H1 (cell line): ENCODE measurements at regions not wholly inside any gene's neighbourhood (a gene's known extent, or its start where the extent isn't known, plus 50 kb on each side); places are given as distances from the start of the nearest gene placed in this dataset.

Source experiments
- CTCF ChIA-PET: fragments of 300-600 bp; sonication (Branson Sonifier 250); formaldehyde crosslinking; loops from one replicate; lab custom pipeline; 2021; ENCODE audit not compliant: partially characterized antibody; lab: Charles Lee
- POLR2A ChIA-PET: fragments of 300-600 bp; sonication (Branson Sonifier 250); formaldehyde crosslinking; loops from one replicate; lab custom pipeline; 2021; ENCODE audit warnings: inconsistent platforms; ENCODE audit not compliant: partially characterized antibody; lab: Charles Lee
- DNase-seq, 2 experiments: peaks; one replicate each; pipeline versions ENCODE4 v3.0.0 to v3.0.0-alpha.2; 2010 to 2022; ENCODE audit warnings: low spot score in 2 of 2, low read depth in 1 of 2, mixed read lengths in 1 of 2
- FAIRE-seq: peaks from 2 replicates; lab custom pipeline; 2011; peaks lifted over from hg19 to GRCh38; lab: Jason Lieb, UNC
- H2AFZ ChIP-seq: 2 replicates; pipeline ENCODE4 v1.8.1; 2012; ENCODE audit warnings: low read length, inconsistent platforms
- H2AK5ac ChIP-seq: 2 replicates; pipeline ENCODE4 v1.6.1; 2013; ENCODE audit warnings: low read depth, low read length
- H2BK120ac ChIP-seq: replicated peaks from 2 replicates; pipeline ENCODE3; 2013; ENCODE audit warnings: low read depth, low read length, inconsistent platforms
- H2BK12ac ChIP-seq: 2 replicates; pipeline ENCODE4 v1.6.1; 2013; ENCODE audit warnings: low read depth, low read length
- H2BK15ac ChIP-seq: 2 replicates; pipeline ENCODE4 v1.6.1; 2013; ENCODE audit warnings: low read length
- H2BK20ac ChIP-seq: 2 replicates; pipeline ENCODE4 v1.6.1; 2013; ENCODE audit warnings: low read length
- H2BK5ac ChIP-seq: 2 replicates; pipeline ENCODE4 v1.6.1; 2013; ENCODE audit warnings: low read depth, low read length
- H3K14ac ChIP-seq: 2 replicates; pipeline ENCODE4 v1.6.1; 2013; ENCODE audit warnings: inconsistent platforms; ENCODE audit not compliant: insufficient read length
- H3K18ac ChIP-seq: 2 replicates; pipeline ENCODE4 v1.6.1; 2013; ENCODE audit warnings: low read length; ENCODE audit errors: extremely low read depth
- H3K23ac ChIP-seq: 2 replicates; pipeline ENCODE4 v1.6.1; 2013; ENCODE audit warnings: inconsistent platforms; ENCODE audit not compliant: insufficient read length
- H3K23me2 ChIP-seq: 2 replicates; pipeline ENCODE4 v1.6.1; 2013; ENCODE audit warnings: low read depth, low read length
- H3K27ac ChIP-seq: 2 replicates; pipeline ENCODE4 v1.6.1; 2011; ENCODE audit warnings: low read depth, low read length, inconsistent platforms
- H3K27me3 ChIP-seq, 4 experiments: replicated peaks in 1 of 4; 1 replicate in 1 of 4; 2 replicates in 3 of 4; pipeline versions ENCODE4 v1.6.1 to v1.8.1; 2011 to 2013; ENCODE audit warnings: low read length in 3 of 4, mild to moderate bottlenecking in 3 of 4, inconsistent platforms in 2 of 4, mixed read lengths in 2 of 4, moderate library complexity in 1 of 4; ENCODE audit not compliant: control insufficient read depth in 3 of 4, insufficient read depth in 3 of 4; ENCODE audit errors: extremely low read depth in 1 of 4
- H3K36me3 ChIP-seq, 4 experiments: 2 replicates each; pipeline versions ENCODE4 v1.6.1 to v1.8.1; 2011 to 2013; ENCODE audit warnings: mild to moderate bottlenecking in 4 of 4, low read length in 3 of 4, moderate library complexity in 2 of 4, control low read depth in 1 of 4, inconsistent platforms in 1 of 4; ENCODE audit not compliant: insufficient read depth in 4 of 4, control insufficient read depth in 2 of 4
- H3K4ac ChIP-seq: replicated peaks from 2 replicates; pipeline ENCODE3; 2013; ENCODE audit warnings: low read length, low read depth, mixed read lengths, inconsistent platforms; ENCODE audit not compliant: insufficient read length
- H3K4me1 ChIP-seq, 4 experiments: replicated peaks in 1 of 4; 1 replicate in 1 of 4; 2 replicates in 3 of 4; pipeline versions ENCODE4 v1.6.1 to v1.8.1; 2011 to 2013; ENCODE audit warnings: low read length in 3 of 4, inconsistent platforms in 2 of 4, mixed read lengths in 1 of 4; ENCODE audit not compliant: insufficient read depth in 4 of 4, control insufficient read depth in 3 of 4
- H3K4me2 ChIP-seq, 2 experiments: 2 replicates each; pipeline versions ENCODE4 v1.6.1 to v1.8.1; 2011 to 2013; ENCODE audit warnings: low read depth in 2 of 2, low read length in 2 of 2, control low read depth in 1 of 2, inconsistent platforms in 1 of 2, mild to moderate bottlenecking in 1 of 2; ENCODE audit not compliant: insufficient read depth in 1 of 2
- H3K4me3 ChIP-seq, 4 experiments: fragments of 200-600, 300-600 bp in 1 of 4; sonication (generic), shearing (Covaris generic), sonication (Bioruptor Twin) in 1 of 4; 2 replicates each; pipeline versions ENCODE4 v1.5.1 to v1.8.1; 2011 to 2016; ENCODE audit warnings: low read length in 4 of 4, low read depth in 3 of 4, control low read depth in 2 of 4, inconsistent platforms in 2 of 4, mild to moderate bottlenecking in 2 of 4, mixed read lengths in 1 of 4, moderate library complexity in 1 of 4; ENCODE audit not compliant: insufficient read depth in 2 of 4; ENCODE audit errors: extremely low read depth in 1 of 4
- H3K56ac ChIP-seq: replicated peaks from 2 replicates; pipeline ENCODE3; 2013; ENCODE audit warnings: low read depth, mild to moderate bottlenecking, mixed read lengths, low read length, inconsistent platforms; ENCODE audit not compliant: insufficient read length
- H3K79me1 ChIP-seq: 2 replicates; pipeline ENCODE4 v1.6.1; 2013; ENCODE audit warnings: low read depth, low read length, control low read depth
- H3K79me2 ChIP-seq, 2 experiments: 2 replicates each; pipeline versions ENCODE4 v1.6.1 to v1.8.1; 2012 to 2013; ENCODE audit warnings: low read length in 2 of 2, mild to moderate bottlenecking in 2 of 2, inconsistent platforms in 1 of 2; ENCODE audit not compliant: insufficient read depth in 2 of 2, control insufficient read depth in 1 of 2
- H3K9ac ChIP-seq, 4 experiments: replicated peaks in 1 of 4; 1 replicate in 1 of 4; 2 replicates in 3 of 4; pipeline versions ENCODE4 v1.6.1 to v1.8.1; 2011 to 2013; ENCODE audit warnings: low read depth in 3 of 4, low read length in 3 of 4, control low read depth in 2 of 4, mild to moderate bottlenecking in 2 of 4, moderate library complexity in 2 of 4, inconsistent platforms in 1 of 4; ENCODE audit errors: extremely low read depth in 1 of 4
- H3K9me3 ChIP-seq, 2 experiments: 2 replicates each; pipeline versions ENCODE4 v1.6.1 to v1.8.1; 2012 to 2013; ENCODE audit warnings: mild to moderate bottlenecking in 2 of 2, moderate library complexity in 2 of 2, control low read depth in 1 of 2, inconsistent platforms in 1 of 2, low read depth in 1 of 2, low read length in 1 of 2, mixed read lengths in 1 of 2; ENCODE audit not compliant: insufficient read depth in 2 of 2
- H4K20me1 ChIP-seq, 2 experiments: replicated peaks in 1 of 2; 2 replicates each; pipeline versions ENCODE3 to v1.8.1; 2011 to 2013; ENCODE audit warnings: inconsistent platforms in 2 of 2, low read length in 2 of 2, mild to moderate bottlenecking in 1 of 2; ENCODE audit not compliant: insufficient read depth in 2 of 2, control insufficient read depth in 1 of 2
- H4K5ac ChIP-seq: 2 replicates; pipeline ENCODE4 v1.6.1; 2013; ENCODE audit warnings: low read length, low read depth, mixed read lengths, inconsistent platforms; ENCODE audit not compliant: insufficient read length
- H4K8ac ChIP-seq: 2 replicates; pipeline ENCODE4 v1.8.0; 2013; ENCODE audit warnings: mild to moderate bottlenecking, moderate library complexity, low read length, inconsistent platforms; ENCODE audit not compliant: insufficient read depth; ENCODE audit errors: extremely low read depth
- H4K91ac ChIP-seq: replicated peaks from 2 replicates; pipeline ENCODE3; 2013; ENCODE audit warnings: low read length, mixed read lengths, inconsistent platforms; ENCODE audit not compliant: insufficient read length
- BACH1 ChIP-seq: IDR thresholded peaks from 2 replicates; pipeline ENCODE4 v1.6.1; 2012; ENCODE audit warnings: low read length, improper control_type of control experiment
- CBX5 ChIP-seq: fragments of 300-800, 300-1000 bp; sonication (generic); IDR thresholded peaks from 2 replicates; pipeline ENCODE4 v1.7.1; 2016; ENCODE audit warnings: antibody characterized with exemption, low read length, low read depth
- EGR1 ChIP-seq: IDR thresholded peaks from 2 replicates; pipeline ENCODE4 v1.6.1; 2011; ENCODE audit warnings: low read depth, low read length, borderline replicate concordance
- EP300 ChIP-seq, 2 experiments: IDR thresholded peaks; 1 replicate in 1 of 2; 2 replicates in 1 of 2; pipeline ENCODE4 v1.6.1; 2011 to 2012; ENCODE audit warnings: low read depth in 2 of 2, low read length in 2 of 2, mild to moderate bottlenecking in 2 of 2, borderline replicate concordance in 1 of 2, inconsistent platforms in 1 of 2, moderate library complexity in 1 of 2
- MAFK ChIP-seq: IDR thresholded peaks from 2 replicates; pipeline ENCODE4 v1.6.1; 2012; ENCODE audit warnings: low read depth, mild to moderate bottlenecking, improper control_type of control experiment, low read length
- MAX ChIP-seq: IDR thresholded peaks from 2 replicates; pipeline ENCODE4 v1.6.1; 2012; ENCODE audit warnings: inconsistent platforms
- POLR2AphosphoS5 ChIP-seq: IDR thresholded peaks from 2 replicates; pipeline ENCODE4 v1.6.1; 2011; ENCODE audit warnings: low read depth, low read length
- RAD21 ChIP-seq, 2 experiments: IDR thresholded peaks in 1 of 2; conservative IDR thresholded peaks in 1 of 2; 2 replicates each; pipeline ENCODE4 v1.6.1; 2011; ENCODE audit warnings: low read depth in 2 of 2, low read length in 2 of 2, improper control_type of control experiment in 1 of 2, inconsistent platforms in 1 of 2, mild to moderate bottlenecking in 1 of 2, moderate library complexity in 1 of 2
- RBBP5 ChIP-seq: IDR thresholded peaks from 2 replicates; pipeline ENCODE4 v1.7.1; 2012; ENCODE audit warnings: low read depth, mild to moderate bottlenecking, inconsistent platforms, low read length, moderate library complexity, borderline replicate concordance
- WGBS, 2 experiments: shearing (Covaris generic) in 1 of 2; methylation state at CpG; one replicate each; pipeline versions ENCODE4 v1.1.6 to v1.1.7; 2013 to 2015; ENCODE audit warnings: low lambda C conversion rate in 2 of 2, mixed read lengths in 2 of 2, inconsistent platforms in 1 of 2, low coverage in 1 of 2, missing lambda C conversion rate in 1 of 2; ENCODE audit not compliant: insufficient replicate concordance in 2 of 2, insufficient coverage in 1 of 2, insufficient read length in 1 of 2; ENCODE audit errors: extremely low coverage in 1 of 2, missing lambda C conversion rate in 1 of 2; 5-methylcytosine and 5-hydroxymethylcytosine counted together
- TF ChIP-seq, protein P1 (sequence below), 3 experiments: IDR thresholded peaks; 1 replicate in 2 of 3; 2 replicates in 1 of 3; pipeline versions ENCODE4 v1.5.1 to v1.6.1; 2011; ENCODE audit warnings: low read length in 3 of 3, mild to moderate bottlenecking in 3 of 3, inconsistent platforms in 2 of 3, low read depth in 1 of 3, moderate library complexity in 1 of 3; ENCODE audit not compliant: insufficient read depth in 1 of 3; ENCODE audit errors: control extremely low read depth in 1 of 3

DNA sequence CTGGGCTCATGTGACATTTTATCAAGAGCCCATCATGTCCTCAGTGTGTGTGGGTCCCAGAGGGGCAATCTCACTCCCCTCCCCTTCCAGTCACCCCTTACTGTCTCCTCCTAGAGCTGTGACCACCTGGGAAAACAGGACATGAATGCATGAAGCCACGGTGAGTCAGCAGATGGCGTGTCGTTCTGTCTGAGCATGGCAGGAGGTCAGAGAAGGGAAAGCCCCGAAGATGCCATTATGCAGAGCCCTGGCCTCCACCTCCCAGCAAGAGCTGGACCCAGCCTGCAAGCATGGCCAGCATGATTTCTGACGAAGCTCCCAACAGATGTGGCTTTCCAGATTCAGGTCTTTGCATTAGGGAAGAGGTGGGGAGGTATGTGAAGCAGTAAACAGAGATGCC lies 118.5 kb downstream of the TLE3 start:
- no peaks in the 10 kb centered on the region for H3K23me2 ChIP-seq
- H2BK20ac ChIP-seq: no peak overlapping the region
- no peak for DNase-seq
- no peak overlapping the region for H2AFZ ChIP-seq
- no peak overlapping the region for H3K23ac ChIP-seq
- TF ChIP-seq RAD21 (IDR thresholded peaks at IDR 0.05 in 1 of 2, conservative IDR thresholded peaks at IDR 0.05 in 1 of 2; ENCODE audit: low read depth in 2 of 2, low read length in 2 of 2) (peak in 1 of 2 experiments; percentile 44; a peak in 1 of 4 replicates), CBX5 (no peak), MAFK (peak; percentile 28; the same call in 1 of the 2 replicates), MAX (no peak), EP300 (IDR thresholded peaks at IDR 0.05; ENCODE audit: borderline replicate concordance in 1 of 2, low read depth in 2 of 2, low read length in 2 of 2) (no peak), BACH1 (peak; percentile 47; the same call in 1 of the 2 replicates), RBBP5 (no peak), EGR1 (no peak), POLR2AphosphoS5 (no peak)
- TF ChIP-seq, protein P1, sequence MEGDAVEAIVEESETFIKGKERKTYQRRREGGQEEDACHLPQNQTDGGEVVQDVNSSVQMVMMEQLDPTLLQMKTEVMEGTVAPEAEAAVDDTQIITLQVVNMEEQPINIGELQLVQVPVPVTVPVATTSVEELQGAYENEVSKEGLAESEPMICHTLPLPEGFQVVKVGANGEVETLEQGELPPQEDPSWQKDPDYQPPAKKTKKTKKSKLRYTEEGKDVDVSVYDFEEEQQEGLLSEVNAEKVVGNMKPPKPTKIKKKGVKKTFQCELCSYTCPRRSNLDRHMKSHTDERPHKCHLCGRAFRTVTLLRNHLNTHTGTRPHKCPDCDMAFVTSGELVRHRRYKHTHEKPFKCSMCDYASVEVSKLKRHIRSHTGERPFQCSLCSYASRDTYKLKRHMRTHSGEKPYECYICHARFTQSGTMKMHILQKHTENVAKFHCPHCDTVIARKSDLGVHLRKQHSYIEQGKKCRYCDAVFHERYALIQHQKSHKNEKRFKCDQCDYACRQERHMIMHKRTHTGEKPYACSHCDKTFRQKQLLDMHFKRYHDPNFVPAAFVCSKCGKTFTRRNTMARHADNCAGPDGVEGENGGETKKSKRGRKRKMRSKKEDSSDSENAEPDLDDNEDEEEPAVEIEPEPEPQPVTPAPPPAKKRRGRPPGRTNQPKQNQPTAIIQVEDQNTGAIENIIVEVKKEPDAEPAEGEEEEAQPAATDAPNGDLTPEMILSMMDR (IDR thresholded peaks at IDR 0.05; ENCODE audit: control extremely low read depth in 1 of 3, insufficient read depth in 1 of 3, low read depth in 1 of 3, low read length in 3 of 3): peak in 2 of 3 experiments; percentile 7 to 29; a peak in 1 of 4 replicates
- H4K91ac ChIP-seq: peak overlapping the region; percentile 14
- H3K56ac ChIP-seq: no peak overlapping the region
- no peak overlapping the region for H3K27ac ChIP-seq
- no peak for FAIRE-seq
- H3K4me3 ChIP-seq: no peak overlapping the region
- H2BK12ac ChIP-seq: no peak overlapping the region
- no peak overlapping the region for H3K18ac ChIP-seq
- no peaks in the 10 kb centered on the region for H3K79me1 ChIP-seq
- H4K20me1 ChIP-seq: no peaks in the 10 kb centered on the region
- no peaks in the 10 kb centered on the region for H3K36me3 ChIP-seq
- no peak overlapping the region for H3K9ac ChIP-seq
- H3K9me3 ChIP-seq: no peaks in the 10 kb centered on the region
- no peak overlapping the region for H3K14ac ChIP-seq
- POLR2A ChIA-PET: interaction anchor here (0.7 kb wide), 1 partner anchor 37 kb away, joined by 3 read pairs; no protein-coding TSS in a partner anchor
- H3K4me2 ChIP-seq: no peak overlapping the region
- peaks cover 0 to 3% (median 1%) of the 10 kb centered on the region in 4 experiments; a peak in 3 of 7 replicates for H3K4me1 ChIP-seq
- H2BK5ac ChIP-seq: no peak overlapping the region
- H3K79me2 ChIP-seq: no peaks in the 10 kb centered on the region
- no peak overlapping the region for H2BK120ac ChIP-seq
- H4K5ac ChIP-seq: no peak overlapping the region
- H2AK5ac ChIP-seq: no peak overlapping the region
- no peak overlapping the region for H4K8ac ChIP-seq
- CTCF ChIA-PET: interaction anchor here (0.9 kb wide), 1 partner anchor 256 kb away, joined by 4 read pairs; no protein-coding TSS in a partner anchor
- H3K27me3 ChIP-seq: no peaks in the 10 kb centered on the region
- WGBS, 2 experiments: 44% methylated on average over 5 of the region's 5 CpGs; no CpG with 5 or more reads in 1 of the 2 experiments
- no peak overlapping the region for H3K4ac ChIP-seq
- peak overlapping the region; percentile 90; the same call in 1 of the 2 replicates for H2BK15ac ChIP-seq
